ACC112 (cell line): ENCODE measurements at regions not wholly inside any gene's neighbourhood (a gene's known extent, or its start where the extent isn't known, plus 50 kb on each side); places are given as distances from the start of the nearest gene placed in this dataset.

Experiments
- H2AFZ ChIP-seq: fragments of 200-600 bp; sonication (generic); one replicate; pipeline ENCODE4 v1.6.0; 2017; ENCODE audit warnings: antibody characterized with exemption, low read length; ENCODE audit not compliant: unreplicated experiment
- H3K27ac ChIP-seq: fragments of 200-600 bp; sonication (generic); 2 replicates; pipeline ENCODE4 v1.5.1; 2014; ENCODE audit warnings: low read depth, mild to moderate bottlenecking, antibody characterized with exemption, low read length, moderate library complexity
- H3K27me3 ChIP-seq: fragments of 200-600 bp; sonication (generic); 2 replicates; pipeline ENCODE4 v1.6.1; 2014; ENCODE audit warnings: mild to moderate bottlenecking, antibody characterized with exemption, low read length, moderate library complexity, mixed read lengths; ENCODE audit not compliant: insufficient read depth
- H3K36me3 ChIP-seq: fragments of 200-600 bp; sonication (generic); 2 replicates; pipeline ENCODE4 v1.6.1; 2016; ENCODE audit warnings: mild to moderate bottlenecking, antibody characterized with exemption, low read length, moderate library complexity, mixed read lengths; ENCODE audit not compliant: insufficient read depth
- H3K4me1 ChIP-seq: fragments of 200-600 bp; sonication (generic); one replicate; pipeline ENCODE4 v1.6.1; 2016; ENCODE audit warnings: low read length, mixed read lengths; ENCODE audit not compliant: insufficient read depth, unreplicated experiment, control insufficient read depth
- H3K4me3 ChIP-seq: fragments of 200-600 bp; sonication (generic); 2 replicates; pipeline ENCODE4 v1.5.1; 2014; ENCODE audit warnings: mild to moderate bottlenecking, low read depth, low read length
- H3K79me2 ChIP-seq: fragments of 200-600 bp; sonication (generic); one replicate; pipeline ENCODE4 v1.6.0; 2016; ENCODE audit warnings: low read length; ENCODE audit not compliant: control insufficient read depth, unreplicated experiment, insufficient read depth

DNA sequence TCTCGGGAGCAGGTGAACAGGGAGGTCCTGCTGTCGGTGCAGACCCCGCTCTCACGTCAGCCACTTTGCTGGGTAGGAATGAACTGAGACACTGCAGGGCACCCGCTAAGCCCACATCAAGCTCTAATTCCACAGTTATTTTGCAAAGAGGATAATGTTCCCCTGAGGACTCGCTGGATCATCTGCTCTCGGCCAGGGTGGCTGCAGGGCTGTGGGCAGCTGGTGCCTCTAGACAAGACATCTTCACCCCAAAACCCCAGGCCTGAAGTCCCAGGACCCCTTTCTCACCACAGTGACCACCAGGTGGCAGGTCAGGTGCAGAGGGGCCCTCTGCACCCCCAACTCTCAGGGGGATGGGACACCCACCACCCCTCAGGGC, 135.1 kb upstream of the PPP1R26 start:
- no peak overlapping the region for H2AFZ ChIP-seq
- no peaks in the 10 kb centered on the region for H3K79me2 ChIP-seq
- H3K4me3 ChIP-seq: no peak overlapping the region
- no peaks in the 10 kb centered on the region for H3K4me1 ChIP-seq
- no peak overlapping the region for H3K27ac ChIP-seq
- H3K36me3 ChIP-seq: no peaks in the 10 kb centered on the region
- H3K27me3 ChIP-seq: peaks cover 69% of the 10 kb centered on the region

DNA sequence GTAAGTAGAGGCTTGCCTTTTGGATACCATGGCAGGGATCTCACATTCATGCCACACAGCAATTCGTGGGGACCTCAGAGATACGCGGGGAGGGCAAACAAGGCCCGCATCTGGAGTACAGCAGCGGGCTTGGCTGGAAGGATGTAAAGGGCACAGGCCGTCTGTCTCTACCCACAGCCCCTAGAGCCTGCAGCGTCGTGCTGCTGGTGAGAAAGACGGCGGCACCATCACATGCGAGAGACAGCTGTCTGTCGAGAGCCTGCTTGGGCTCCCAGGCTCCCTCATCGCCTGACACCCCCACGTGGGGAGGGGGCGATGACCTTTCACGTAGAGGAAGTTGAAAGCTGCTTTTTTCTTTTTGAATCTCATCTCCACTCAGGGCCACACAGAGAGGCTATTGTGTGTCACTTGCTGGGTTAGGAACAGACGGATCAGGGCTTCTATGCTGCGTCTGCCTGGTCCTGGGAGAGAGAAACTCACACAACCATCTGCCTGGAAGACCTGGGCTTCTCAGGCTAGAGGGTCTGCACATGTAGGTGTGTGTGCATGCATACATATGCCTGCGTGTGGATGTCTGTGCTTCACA, 134.6 kb upstream of the PPP1R26 start:
- Histone ChIP-seq H3K27me3 (peaks cover 64% of the 10 kb centered on the region), H3K36me3 (no peaks in the 10 kb centered on the region), H3K4me1 (no peaks in the 10 kb centered on the region), H3K79me2 (no peaks in the 10 kb centered on the region), H2AFZ (no peak overlapping the region), H3K4me3 (no peak overlapping the region), H3K27ac (no peak overlapping the region)

DNA sequence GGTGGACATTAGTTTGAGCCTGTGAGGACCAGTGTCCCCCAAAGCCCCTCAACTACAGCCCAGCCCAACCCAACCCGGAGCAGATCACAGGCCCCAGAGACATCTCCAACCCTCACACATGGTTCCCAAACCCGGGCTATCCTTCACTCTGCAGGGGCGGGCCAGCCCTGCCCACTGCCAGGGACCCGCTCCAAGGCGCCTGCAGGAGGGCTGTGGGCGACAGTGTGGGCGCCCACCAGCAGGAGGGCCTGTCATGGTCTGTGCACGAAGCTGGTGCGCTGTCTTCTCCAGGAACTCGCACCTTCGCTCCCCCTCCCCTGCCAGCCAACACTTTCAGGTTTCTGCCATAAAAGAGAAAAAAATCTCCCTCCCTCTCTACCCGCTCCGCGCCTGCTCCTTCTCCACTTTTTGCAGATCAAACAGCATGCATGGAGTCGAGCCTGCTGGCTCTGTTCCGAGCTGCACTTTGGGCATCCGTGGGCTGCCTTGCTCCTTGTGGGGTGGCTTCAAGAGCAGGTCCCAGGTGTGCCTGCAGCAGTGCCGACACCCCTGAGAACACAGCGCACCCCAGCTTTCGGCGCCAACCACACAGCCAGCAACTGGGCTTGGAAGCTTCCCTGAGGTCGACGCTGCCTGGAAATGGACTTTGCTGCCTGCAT, 133.7 kb upstream of the PPP1R26 start:
- Histone ChIP-seq H3K4me1 (no peaks in the 10 kb centered on the region), H3K79me2 (no peaks in the 10 kb centered on the region), H3K27ac (no peak overlapping the region), H3K4me3 (no peak overlapping the region), H3K27me3 (peaks cover 55% of the 10 kb centered on the region), H2AFZ (no peak overlapping the region), H3K36me3 (no peaks in the 10 kb centered on the region)

DNA sequence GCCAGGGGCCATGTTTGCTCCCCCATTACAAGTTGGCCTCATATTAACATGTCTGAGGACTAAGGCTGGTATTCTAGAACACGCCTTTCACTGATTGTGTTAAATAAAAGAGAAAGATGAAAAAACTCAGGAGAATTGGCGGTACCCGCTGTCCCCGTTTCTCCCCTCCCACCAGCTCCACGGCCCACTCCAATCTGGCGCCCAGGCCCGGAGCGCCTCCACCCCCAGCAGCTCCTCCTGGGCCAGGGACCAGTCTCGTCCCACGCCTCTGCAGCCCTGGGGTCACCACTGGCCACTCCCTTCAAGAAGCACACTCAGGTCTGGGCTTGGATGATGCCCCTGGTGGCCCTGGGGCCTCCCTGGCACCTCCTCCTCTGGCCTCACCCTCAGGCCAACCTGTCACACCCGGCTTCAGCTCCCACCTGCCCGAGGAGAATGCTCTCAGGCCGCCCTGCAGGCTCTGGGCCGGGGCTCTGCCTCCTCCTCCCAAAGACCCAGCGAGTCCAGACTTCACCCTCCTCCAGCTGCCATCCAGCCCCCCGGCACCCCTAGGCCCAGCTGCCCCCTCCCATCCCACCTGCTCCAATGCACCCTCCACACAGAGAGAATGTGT, 133.0 kb upstream of the PPP1R26 start:
- H3K27ac ChIP-seq: no peak overlapping the region
- no peaks in the 10 kb centered on the region for H3K4me1 ChIP-seq
- no peaks in the 10 kb centered on the region for H3K79me2 ChIP-seq
- no peaks in the 10 kb centered on the region for H3K36me3 ChIP-seq
- H2AFZ ChIP-seq: no peak overlapping the region
- no peak overlapping the region for H3K4me3 ChIP-seq
- peaks cover 53% of the 10 kb centered on the region for H3K27me3 ChIP-seq

DNA sequence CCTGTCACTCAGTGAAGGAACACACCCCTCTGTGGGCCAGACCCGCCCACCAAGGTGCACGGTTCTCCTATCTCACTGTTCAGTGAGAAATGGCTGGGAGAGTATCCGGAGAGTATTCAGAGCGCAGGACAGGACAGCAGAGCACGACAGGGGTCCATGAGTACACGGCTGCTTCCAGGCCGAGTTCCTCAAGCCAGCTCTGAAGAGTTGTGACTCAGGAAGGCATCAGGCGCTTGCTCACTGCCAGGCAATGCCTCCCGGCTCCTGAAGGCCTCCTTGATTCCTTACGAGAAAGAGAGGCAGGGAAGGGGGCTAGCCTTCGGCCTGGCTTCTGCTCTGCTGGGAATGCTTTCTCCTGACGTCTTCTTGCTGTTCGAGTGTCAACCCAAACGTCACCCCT, 132.1 kb upstream of the PPP1R26 start:
- Histone ChIP-seq H3K4me1 (no peaks in the 10 kb centered on the region), H3K27ac (no peak overlapping the region), H3K79me2 (no peaks in the 10 kb centered on the region), H3K36me3 (no peaks in the 10 kb centered on the region), H3K4me3 (no peak overlapping the region), H2AFZ (no peak overlapping the region), H3K27me3 (peaks cover 54% of the 10 kb centered on the region)

DNA sequence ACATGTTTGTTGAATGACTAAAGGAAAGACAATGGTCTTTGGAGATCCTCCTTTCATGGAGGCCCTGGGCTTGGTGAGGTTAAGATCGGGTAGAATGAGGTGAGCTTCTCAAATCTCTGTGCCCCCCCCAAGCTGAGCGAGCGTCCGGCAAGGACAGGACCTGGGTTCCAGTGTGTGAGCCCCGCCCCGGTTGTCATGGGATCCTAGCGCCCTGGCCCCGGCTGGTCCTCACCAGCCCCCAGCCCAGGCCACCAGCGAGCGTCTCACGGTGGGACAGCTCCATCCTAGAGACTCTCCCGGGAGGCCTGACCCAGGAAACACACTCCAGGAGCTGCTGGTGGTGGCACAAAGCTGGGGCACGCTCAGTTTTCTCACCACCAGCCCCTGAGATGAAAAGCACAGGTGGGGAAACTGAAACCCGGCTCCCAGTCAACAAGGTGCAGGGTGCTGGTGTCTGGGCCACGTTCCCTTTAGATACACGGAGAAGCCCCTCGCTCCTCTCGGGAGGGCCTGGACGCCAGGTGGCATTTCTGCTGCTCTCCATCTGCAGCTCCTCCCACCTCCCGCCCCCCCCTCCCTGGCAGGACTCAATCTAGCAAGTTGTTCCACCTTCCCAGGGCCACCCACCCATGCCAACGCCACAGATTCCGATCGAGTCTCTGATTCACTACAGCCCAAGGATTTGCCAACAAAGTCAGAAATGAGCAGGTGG, 131.3 kb upstream of the PPP1R26 start:
- no peaks in the 10 kb centered on the region for H3K36me3 ChIP-seq
- H3K4me3 ChIP-seq: no peak overlapping the region
- H3K27ac ChIP-seq: no peak overlapping the region
- H3K27me3 ChIP-seq: peaks cover 54% of the 10 kb centered on the region
- no peaks in the 10 kb centered on the region for H3K79me2 ChIP-seq
- H3K4me1 ChIP-seq: no peaks in the 10 kb centered on the region
- H2AFZ ChIP-seq: no peak overlapping the region

DNA sequence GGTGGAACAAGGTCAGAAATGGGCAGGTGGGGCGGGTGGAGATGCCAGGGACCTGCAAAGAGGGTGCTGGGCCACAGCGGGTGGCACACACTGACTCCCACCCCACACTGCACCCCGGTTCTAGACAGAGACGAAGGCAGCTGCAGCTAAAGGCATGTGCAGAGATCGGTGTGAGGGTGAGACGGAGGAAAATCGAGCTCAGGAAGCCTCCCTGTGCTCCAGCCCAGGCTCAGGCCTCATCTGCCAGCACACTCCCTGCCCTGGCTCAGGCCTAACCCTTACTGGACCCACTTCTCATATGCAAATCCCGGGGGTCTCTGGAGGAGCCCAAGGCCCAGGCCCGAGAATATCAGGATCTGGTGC, 130.8 kb upstream of the PPP1R26 start:
- Histone ChIP-seq H3K4me3 (no peak overlapping the region), H3K27me3 (peaks cover 58% of the 10 kb centered on the region), H2AFZ (no peak overlapping the region), H3K79me2 (no peaks in the 10 kb centered on the region), H3K4me1 (no peaks in the 10 kb centered on the region), H3K36me3 (no peaks in the 10 kb centered on the region), H3K27ac (no peak overlapping the region)

DNA sequence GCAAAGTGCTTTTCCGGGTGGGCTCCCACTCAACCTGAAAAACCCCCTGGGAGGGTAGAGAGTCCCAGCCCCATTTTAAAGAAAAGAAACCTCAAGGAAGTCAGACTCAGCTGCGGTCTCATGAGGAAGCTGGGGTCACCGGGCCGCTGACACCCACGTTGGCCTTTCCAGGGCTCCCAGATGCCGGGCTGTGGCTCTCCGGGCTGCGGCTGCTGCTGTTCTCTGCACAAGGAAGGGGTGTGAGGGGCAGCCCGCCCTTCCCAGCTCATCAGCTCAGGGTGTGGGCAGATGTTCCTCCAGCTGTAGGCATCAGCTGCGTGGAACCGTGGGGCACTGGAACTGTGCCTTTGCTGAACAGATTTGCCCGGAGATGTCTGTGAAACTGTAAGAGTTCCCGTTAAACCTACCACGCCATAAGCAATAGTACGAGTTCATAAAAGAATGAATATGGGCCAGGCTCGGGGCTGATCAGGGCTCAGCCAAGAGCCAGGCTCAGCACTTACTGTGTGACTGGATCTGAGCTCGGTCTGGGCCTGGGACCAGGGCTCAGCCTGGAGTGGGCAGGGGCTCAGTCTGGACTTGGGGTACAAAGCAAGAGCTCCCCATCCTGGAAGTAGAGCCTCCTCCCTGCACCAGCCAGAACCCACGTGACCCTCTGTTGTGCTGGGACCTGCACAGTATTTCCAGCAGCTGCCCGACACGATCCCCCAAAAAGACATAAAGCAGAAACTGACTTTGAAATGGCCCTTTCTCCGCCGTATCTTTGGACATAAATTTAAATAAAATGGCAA, 130.2 kb upstream of the PPP1R26 start:
- Histone ChIP-seq H3K79me2 (no peaks in the 10 kb centered on the region), H3K27me3 (peaks cover 64% of the 10 kb centered on the region), H3K4me3 (no peak overlapping the region), H3K4me1 (no peaks in the 10 kb centered on the region), H3K36me3 (no peaks in the 10 kb centered on the region), H2AFZ (no peak overlapping the region), H3K27ac (no peak overlapping the region)

DNA sequence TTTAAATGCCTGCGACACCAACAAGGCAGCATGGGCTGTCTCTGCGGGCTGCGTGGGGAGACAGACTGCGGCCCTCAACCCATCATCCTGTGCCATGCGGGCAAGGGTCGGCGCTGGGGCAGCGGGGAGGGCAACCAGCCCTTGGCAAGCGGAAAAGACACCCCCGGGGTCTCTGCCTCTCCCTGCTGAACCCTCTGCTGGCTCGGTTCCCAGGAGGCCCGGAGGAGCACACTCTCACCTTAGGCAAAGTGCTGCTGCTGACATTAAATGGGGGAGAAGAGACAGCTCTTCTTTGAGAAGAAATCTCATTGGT, 129.6 kb upstream of the PPP1R26 start:
- Histone ChIP-seq H3K4me1 (no peaks in the 10 kb centered on the region), H3K27ac (no peak overlapping the region), H3K27me3 (peaks cover 61% of the 10 kb centered on the region), H3K36me3 (no peaks in the 10 kb centered on the region), H3K79me2 (no peaks in the 10 kb centered on the region), H3K4me3 (no peak overlapping the region), H2AFZ (no peak overlapping the region)

DNA sequence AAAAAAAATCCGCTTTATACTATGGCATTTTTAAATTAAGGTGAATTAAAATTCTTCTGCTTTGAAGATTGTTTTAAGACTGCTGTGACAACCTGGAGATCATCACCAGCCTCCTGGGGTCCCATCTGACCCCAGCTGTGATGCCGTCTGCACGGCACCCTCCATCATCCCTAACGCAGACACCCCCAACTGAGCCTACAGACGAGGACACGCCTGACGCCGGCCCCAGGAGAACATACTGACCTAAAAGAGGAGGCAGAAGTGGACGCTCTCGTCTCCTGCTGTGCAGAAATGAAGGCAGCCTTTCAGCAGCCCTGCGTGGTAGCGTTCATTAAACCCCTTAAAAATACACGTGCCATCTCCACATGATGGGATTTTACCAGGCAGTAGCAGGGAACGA, 125.6 kb upstream of the PPP1R26 start:
- H3K4me1 ChIP-seq: no peaks in the 10 kb centered on the region
- H3K27me3 ChIP-seq: peaks cover 60% of the 10 kb centered on the region
- no peak overlapping the region for H3K27ac ChIP-seq
- no peak overlapping the region for H2AFZ ChIP-seq
- no peak overlapping the region for H3K4me3 ChIP-seq
- H3K79me2 ChIP-seq: no peaks in the 10 kb centered on the region
- no peaks in the 10 kb centered on the region for H3K36me3 ChIP-seq
